HG03521 (cell line): ENCODE measurements at regions not wholly inside any gene's neighbourhood (a gene's known extent, or its start where the extent isn't known, plus 50 kb on each side); places are given as distances from the start of the nearest gene placed in this dataset.

Source experiments
- ATAC-seq: cut with Tn5 transposase; IDR thresholded peaks from one replicate; pipeline ENCODE4 v1.9.1; 2021; ENCODE audit warnings: mild to moderate bottlenecking, moderate library complexity; ENCODE audit not compliant: unreplicated experiment

DNA sequence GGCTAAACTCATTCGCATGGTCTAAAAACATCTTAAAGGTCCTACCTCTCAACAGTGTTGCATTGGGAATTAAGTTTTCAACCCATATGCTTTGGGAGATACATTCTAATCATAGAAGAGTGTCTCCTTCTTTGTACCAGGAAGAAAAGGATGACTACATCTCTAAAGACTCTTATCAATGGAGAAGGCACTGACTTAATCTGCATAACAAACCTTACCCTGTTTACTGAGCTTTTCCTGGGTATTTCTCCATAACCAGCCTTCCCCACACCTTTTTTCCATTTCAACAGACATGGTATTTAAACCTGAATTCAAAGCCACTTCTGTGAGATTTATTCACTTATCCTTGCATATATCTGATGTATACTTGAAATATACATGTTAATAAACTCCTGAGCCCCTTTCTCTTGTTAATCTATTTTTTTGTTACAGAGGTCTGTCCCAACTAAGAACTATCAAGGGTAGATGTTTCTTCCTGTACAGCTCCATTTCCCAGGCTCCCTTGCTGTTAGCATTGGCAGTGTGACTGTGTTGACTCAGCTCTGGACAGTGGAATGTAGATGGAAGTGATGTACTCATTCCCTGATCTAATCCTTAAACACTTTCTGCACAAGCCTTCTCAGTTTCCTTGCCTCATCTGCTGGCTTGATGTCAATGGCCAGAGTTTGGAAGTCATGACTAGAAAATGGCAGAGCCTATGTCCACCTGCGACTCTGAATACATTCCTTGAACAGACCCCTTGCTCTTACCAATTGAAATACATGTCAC is 148.9 kb upstream of the CPEB2 start:
- ATAC-seq: no peak

DNA sequence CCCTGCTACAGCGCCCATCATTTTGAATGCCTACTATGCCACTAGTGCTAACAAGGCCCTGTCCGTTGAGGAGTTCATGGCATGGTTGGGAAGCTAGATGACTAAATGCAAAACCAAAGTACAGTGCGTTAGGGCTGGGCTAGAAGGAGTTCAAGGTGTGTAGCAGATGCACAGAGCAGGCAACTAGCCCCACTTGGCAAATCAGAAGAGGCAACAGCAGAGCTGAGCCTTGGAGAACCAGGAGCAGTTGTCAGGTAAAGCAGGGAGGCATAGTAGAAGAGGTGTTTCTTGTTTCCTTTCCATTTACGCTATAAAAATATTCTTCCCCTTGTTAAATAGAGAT is 146.6 kb upstream of the CPEB2 start:
- no peak for ATAC-seq

DNA sequence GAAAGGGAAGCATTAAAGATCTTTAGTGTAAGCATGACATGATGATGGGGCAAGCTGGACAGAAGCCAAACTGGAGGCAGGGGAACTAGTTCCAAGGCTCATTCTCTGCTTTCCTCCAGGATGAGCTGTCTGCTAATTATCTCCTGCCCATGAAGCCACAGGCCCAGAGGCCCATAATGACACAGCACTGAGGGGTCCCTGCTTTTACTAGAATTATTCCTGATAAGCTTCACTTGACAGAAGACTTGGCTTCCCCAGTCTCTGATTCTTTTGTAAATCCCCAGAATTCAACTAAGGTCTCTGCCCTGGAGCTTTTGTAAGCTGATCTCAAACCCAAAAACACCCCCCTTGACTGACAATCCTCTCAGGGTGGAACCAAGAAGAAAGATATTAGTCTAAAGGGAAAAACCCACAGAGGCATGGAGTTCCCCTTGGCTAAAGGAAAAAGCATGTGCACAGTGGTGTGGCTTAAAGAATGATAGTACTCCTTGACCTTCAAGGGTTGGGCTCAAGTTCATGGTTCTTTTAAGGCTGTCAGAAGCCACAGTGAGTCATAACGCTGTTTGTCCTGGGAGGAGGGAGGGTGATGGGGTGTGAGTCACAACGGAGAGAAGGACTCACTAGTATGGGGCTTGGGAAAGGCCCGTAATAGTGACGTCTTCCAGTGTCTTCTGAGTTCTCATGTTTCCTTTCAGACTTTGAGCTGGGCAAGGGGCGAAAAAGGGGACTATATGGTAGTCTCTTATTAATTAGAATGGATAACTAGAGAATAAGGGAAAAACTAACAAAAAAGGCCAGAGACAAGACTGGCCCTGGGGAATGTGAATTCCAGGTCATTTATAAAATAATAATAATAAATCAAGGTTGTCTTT is 146.0 kb upstream of the CPEB2 start:
- ATAC-seq: peak; percentile 97

GRCh38 chr4:14856934-14857235 is 145.4 kb upstream of the CPEB2 start:
- no peak for ATAC-seq

GRCh38 chr4:14857475-14857874 is 144.8 kb upstream of the CPEB2 start:
- ATAC-seq: no peak

DNA sequence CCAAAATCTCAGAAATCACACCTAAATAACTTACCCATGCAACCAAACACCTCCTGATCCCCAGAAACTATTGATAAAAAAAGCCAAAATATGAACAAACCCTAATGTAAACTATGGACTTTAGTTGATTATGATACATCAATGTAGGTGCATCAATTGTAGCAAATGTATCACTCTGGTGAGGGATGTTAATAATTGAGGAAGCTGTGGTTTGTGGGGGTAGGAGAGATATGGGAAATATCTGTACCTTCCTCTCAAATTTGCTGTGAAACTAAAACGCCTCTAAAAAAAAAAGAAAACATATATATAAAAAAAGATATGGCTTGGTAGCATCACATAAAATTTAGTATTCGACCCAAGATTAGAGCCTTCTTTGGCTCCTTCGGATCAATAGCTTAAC is 144.3 kb upstream of the CPEB2 start:
- no peak for ATAC-seq

- no peak for ATAC-seq
These were observed 139.4 kb upstream of the CPEB2 start for GRCh38 chr4:14862891-14863290.

DNA sequence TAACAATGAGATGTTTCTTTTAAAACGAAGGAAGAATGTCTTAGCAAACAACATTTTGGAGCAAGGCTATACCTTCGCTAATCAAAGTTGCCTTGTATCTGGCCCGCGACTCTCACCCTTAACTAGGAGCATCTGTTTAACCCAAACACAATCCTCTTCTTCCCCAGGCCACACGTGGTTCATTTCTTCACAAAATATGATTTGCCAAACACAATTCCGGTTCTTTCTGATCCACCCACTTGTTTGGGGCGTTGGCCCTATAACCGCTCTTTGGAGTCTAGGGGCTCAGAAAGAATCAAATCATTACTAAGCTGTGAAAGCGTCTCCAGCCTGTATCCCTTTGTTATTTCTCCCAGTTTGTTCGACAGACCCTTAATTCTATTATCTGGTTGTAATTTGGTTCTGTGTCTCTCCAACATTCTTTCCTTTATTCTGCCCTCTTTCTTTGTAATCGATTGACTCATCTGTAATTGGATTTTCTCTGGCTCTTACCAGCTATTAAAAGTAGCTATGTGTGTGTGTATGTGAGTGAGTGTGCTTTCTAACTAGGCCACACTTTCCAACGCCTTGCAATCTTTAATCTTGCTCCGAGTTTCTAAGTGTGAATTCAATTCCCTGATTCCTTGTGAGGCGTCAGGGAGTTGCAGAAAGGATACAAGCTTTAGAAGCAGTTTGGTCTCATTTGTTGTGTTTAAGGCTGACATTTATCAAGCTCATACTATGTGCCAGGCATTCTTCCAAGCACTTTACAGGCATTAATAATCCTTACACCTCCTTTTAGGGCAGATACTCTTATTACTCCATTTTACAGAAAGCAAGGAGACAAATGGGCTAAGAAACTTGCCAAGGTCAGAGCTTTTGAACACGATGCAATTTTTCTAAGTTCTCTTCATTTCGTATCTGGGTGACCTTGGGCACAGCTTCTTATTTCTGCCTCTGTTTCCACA is 138.6 kb upstream of the CPEB2 start:
- ATAC-seq: no peak

DNA sequence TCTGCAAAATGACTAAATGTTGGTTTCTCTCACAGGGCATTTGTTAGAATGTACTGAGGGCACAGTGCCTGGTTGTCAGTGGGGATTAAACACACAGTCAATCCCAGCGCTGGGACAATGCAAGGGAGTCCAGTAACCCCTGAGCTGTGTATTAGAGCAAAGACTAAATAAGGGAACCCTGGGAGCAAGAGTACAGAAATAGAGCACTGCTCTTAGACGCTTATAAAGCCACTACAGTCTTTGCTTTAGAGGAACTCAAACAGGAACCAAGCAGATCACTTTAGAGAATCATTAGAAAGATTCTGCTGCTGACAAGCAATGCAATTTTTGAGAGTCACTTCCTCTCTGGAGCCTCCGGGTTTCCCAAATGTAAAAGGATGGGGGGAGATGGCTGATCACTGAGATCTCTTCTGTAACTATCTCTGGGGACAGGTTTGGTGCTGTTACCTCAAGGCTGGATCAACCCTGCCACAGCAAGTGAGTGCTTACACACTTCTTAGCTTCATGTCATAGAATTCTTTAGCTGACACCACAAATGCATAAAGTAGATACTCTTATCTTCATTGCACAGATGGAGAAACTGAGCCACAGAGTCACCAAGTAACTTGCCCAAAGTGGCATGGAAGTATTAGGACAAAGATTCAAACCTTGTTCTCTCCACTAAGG is 137.8 kb upstream of the CPEB2 start:
- no peak for ATAC-seq

GRCh38 chr4:14865031-14865366 is 137.3 kb upstream of the CPEB2 start:
- no peak for ATAC-seq

DNA sequence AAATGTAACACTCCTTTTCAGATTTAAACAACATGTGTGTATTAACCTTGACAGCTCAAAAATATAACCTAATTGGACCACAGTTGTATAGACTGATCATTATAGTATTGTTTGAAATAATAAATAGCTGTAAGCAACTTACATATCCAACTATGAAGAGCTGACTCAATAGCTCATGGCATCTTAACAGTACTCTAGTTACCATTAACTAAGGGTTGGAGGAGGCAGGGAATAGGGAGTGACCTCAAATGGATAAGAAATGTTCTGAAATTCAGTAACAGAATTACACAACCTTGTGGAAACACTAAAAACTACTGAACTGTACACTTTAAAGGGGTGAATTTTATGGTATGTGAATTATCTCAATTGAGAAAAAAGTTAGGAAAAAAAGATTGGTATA is 136.5 kb upstream of the CPEB2 start:
- no peak for ATAC-seq

DNA sequence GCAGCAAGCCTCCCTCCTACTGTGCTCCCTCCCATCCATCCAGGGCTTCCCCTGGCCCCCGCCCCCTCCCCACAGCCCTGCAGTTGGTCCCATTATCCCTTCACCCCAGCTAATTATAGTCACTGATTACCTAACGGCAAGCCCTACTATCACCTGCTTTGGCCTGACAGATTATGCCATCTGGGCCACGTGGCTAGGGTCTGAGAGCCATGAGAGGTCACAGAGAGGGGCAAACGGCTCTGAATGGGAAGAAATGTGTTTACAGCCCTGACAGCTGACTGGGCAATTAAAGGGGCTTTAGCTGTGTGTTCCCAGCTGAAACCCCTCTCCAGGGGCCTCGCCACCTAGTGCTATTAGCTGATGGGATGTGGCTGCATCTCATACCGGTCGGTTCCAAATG is 134.4 kb upstream of the CPEB2 start:
- ATAC-seq: no peak

- ATAC-seq: no peak
These were observed 133.6 kb upstream of the CPEB2 start for GRCh38 chr4:14868426-14869395.

- ATAC-seq: no peak
These were observed 130.4 kb upstream of the CPEB2 start for GRCh38 chr4:14871676-14872430.

GRCh38 chr4:14874990-14875389 is 127.3 kb upstream of the CPEB2 start:
- peak; percentile 59 for ATAC-seq

GRCh38 chr4:14877246-14878225 is 124.7 kb upstream of the CPEB2 start:
- no peak for ATAC-seq

DNA sequence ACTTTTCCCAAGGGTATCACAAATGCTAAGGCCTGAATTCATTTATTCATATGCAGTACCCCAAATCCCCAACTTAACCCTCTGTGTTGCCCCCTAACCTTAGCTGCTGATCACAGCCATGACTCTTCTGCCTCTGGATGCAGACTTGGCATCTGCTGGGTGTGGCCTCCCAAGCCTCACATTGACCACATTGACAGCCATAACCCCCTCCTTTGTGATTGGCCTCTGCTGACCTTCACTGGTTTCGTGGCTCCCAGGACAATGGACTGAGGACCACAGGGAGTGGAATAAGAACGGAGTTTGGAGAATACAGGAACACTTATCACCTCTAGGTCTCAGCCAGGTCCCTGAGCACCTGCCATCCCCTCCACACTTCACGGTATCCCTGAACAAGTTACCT is 123.6 kb upstream of the CPEB2 start:
- no peak for ATAC-seq

- no peak for ATAC-seq
These were observed 122.6 kb upstream of the CPEB2 start for GRCh38 chr4:14879683-14880082.
